K562 (cell line): ENCODE measurements at regions not wholly inside any gene's neighbourhood (a gene's known extent, or its start where the extent isn't known, plus 50 kb on each side); places are given as distances from the start of the nearest gene placed in this dataset.

Source experiments
- ATAC-seq: fragments of 200-7000 bp; cut with Tn5 transposase; 3 replicates; pipeline ENCODE4 v1.9.1; 2020; ENCODE audit warnings: moderate library complexity
- BruUV-seq: library from RNA; stranded (reverse); fragments of 400-500 nt; replicated peaks from 2 replicates; lab custom pipeline; 2021; lab: Mats Ljungman, UMichigan
- CTCF ChIA-PET: fragments of 300-600 bp; formaldehyde crosslinking; extraction: SDS; loops from one replicate; lab custom pipeline; 2021; ENCODE audit warnings: low intra/inter-chr PET ratio; lab: Yijun Ruan, JAX
- POLR2A ChIA-PET: fragments of 300-600, 350-650 bp; sonication (Branson Sonifier 250); formaldehyde crosslinking; extraction: SDS; loops from one replicate; lab custom pipeline; 2021; ENCODE audit warnings: antibody characterized with exemption, inconsistent platforms; lab: Yijun Ruan, JAX
- DNase-seq, 4 experiments: peaks; one replicate each; pipeline versions ENCODE4 v3.0.0 to v3.0.0-alpha.2; 2011 to 2018; ENCODE audit warnings: low spot score in 3 of 4, mixed read lengths in 3 of 4; ENCODE audit errors: extremely low read depth in 1 of 4
- FAIRE-seq: peaks from 2 replicates; lab custom pipeline; 2011; peaks lifted over from hg19 to GRCh38; lab: Jason Lieb, UNC
- H2AFZ ChIP-seq: 2 replicates; pipeline ENCODE4 v1.6.0; 2011; ENCODE audit warnings: low read depth, low read length, control low read depth, inconsistent platforms
- H3K27ac ChIP-seq: fragments of 200-600 bp; 3 replicates; pipeline ENCODE4 v1.8.0; 2011; ENCODE audit warnings: low read depth, mild to moderate bottlenecking, control low read depth, inconsistent platforms, low read length, moderate library complexity, mixed read lengths; ENCODE audit errors: extremely low read depth
- H3K27me3 ChIP-seq, 2 experiments: fragments of 300-600 bp in 1 of 2; 2 replicates in 1 of 2; 3 replicates in 1 of 2; pipeline versions ENCODE4 v1.6.0 to v1.8.0; 2011; ENCODE audit warnings: inconsistent platforms in 2 of 2, low read length in 2 of 2, mild to moderate bottlenecking in 1 of 2, mixed read lengths in 1 of 2, moderate library complexity in 1 of 2; ENCODE audit not compliant: control insufficient read depth in 2 of 2, insufficient read depth in 2 of 2
- H3K36me3 ChIP-seq: fragments of 300-600 bp; 3 replicates; pipeline ENCODE4 v1.8.0; 2011; ENCODE audit warnings: mild to moderate bottlenecking, low read length, inconsistent platforms; ENCODE audit not compliant: control insufficient read depth, insufficient read depth
- H3K4me1 ChIP-seq, 2 experiments: fragments of 200-600 bp in 1 of 2; replicated peaks in 1 of 2; 2 replicates in 1 of 2; 3 replicates in 1 of 2; pipeline versions ENCODE4 v1.5.1 to v1.8.0; 2011; ENCODE audit warnings: inconsistent platforms in 2 of 2, low read length in 2 of 2, mild to moderate bottlenecking in 1 of 2, mixed read lengths in 1 of 2, moderate library complexity in 1 of 2; ENCODE audit not compliant: control insufficient read depth in 2 of 2, insufficient read depth in 2 of 2
- H3K4me2 ChIP-seq: 2 replicates; pipeline ENCODE4 v1.6.1; 2011; ENCODE audit warnings: low read length, control low read depth, inconsistent platforms, mixed read lengths; ENCODE audit not compliant: insufficient read depth
- H3K4me3 ChIP-seq: fragments of 200-600 bp; sonication (generic), shearing (Covaris generic); 2 replicates; pipeline ENCODE4 v1.5.1; 2016; ENCODE audit warnings: control low read depth, inconsistent platforms
- H3K79me2 ChIP-seq: fragments of 200-600 bp; 3 replicates; pipeline ENCODE4 v1.8.0; 2011; ENCODE audit warnings: low read length, inconsistent platforms; ENCODE audit not compliant: control insufficient read depth, insufficient read depth
- H3K9ac ChIP-seq, 2 experiments: 2 replicates each; pipeline versions ENCODE4 v1.6.0 to v1.6.1; 2011; ENCODE audit warnings: low read depth in 2 of 2, low read length in 2 of 2, control low read depth in 1 of 2, inconsistent platforms in 1 of 2, mild to moderate bottlenecking in 1 of 2, mixed read lengths in 1 of 2; ENCODE audit not compliant: insufficient read depth in 1 of 2
- H3K9me1 ChIP-seq: one replicate; pipeline ENCODE4 v1.6.0; 2011; ENCODE audit warnings: inconsistent platforms, mild to moderate bottlenecking, low read length, moderate library complexity; ENCODE audit not compliant: control insufficient read depth, insufficient read depth
- H3K9me3 ChIP-seq: replicated peaks from 2 replicates; pipeline ENCODE4 v1.5.1; 2011; ENCODE audit warnings: low read depth, low read length, inconsistent platforms; ENCODE audit not compliant: control insufficient read depth, insufficient read depth
- H4K20me1 ChIP-seq: replicated peaks from 2 replicates; pipeline ENCODE4 v1.6.1; 2011; ENCODE audit warnings: low read length, inconsistent platforms, mixed read lengths; ENCODE audit not compliant: control insufficient read depth, insufficient read depth
- ARID1B ChIP-seq: fragments of 450-650 bp; IDR thresholded peaks from 2 replicates; pipeline ENCODE4 v1.6.1; 2016; ENCODE audit warnings: antibody characterized with exemption, mild to moderate bottlenecking, inconsistent platforms
- ARID3A ChIP-seq: IDR thresholded peaks from 2 replicates; pipeline ENCODE4 v1.6.1; 2012; ENCODE audit warnings: low read depth, low read length, improper control_type of control experiment, borderline replicate concordance
- CTCFL ChIP-seq: IDR thresholded peaks from 2 replicates; pipeline ENCODE4 v1.6.1; 2011; ENCODE audit warnings: borderline replicate concordance, low read depth, mild to moderate bottlenecking, moderate library complexity, low read length; ENCODE audit not compliant: insufficient read depth, poor library complexity, severe bottlenecking
- ETV1 ChIP-seq: fragments of 450-650 bp; conservative IDR thresholded peaks from 2 replicates; pipeline ENCODE4 v1.6.1; 2016; ENCODE audit warnings: missing genetic modification characterization, control low read depth, low read depth, missing compliant biosample characterization
- GABPB2 ChIP-seq: fragments of 250-450 bp; sonication (Bioruptor Pico); conservative IDR thresholded peaks from 2 replicates; pipeline ENCODE4 v1.5.1; 2021; ENCODE audit warnings: mild to moderate bottlenecking
- HDAC8 ChIP-seq: fragments of 450-650 bp; IDR thresholded peaks from 2 replicates; pipeline ENCODE4 v1.6.1; 2016; ENCODE audit warnings: mild to moderate bottlenecking, missing genetic modification characterization, moderate library complexity, missing compliant biosample characterization
- MAFK ChIP-seq: IDR thresholded peaks from 2 replicates; pipeline ENCODE4 v1.6.1; 2011; ENCODE audit warnings: low read length, improper control_type of control experiment
- ZMIZ1 ChIP-seq, 2 experiments: fragments of 150-350 bp in 1 of 2; IDR thresholded peaks; 2 replicates each; pipeline ENCODE4 v1.6.1; 2012 to 2016; ENCODE audit warnings: low read depth in 2 of 2, low read length in 2 of 2, mild to moderate bottlenecking in 1 of 2, moderate library complexity in 1 of 2
- WGBS: fragments of 100-300 bp; shearing (Covaris generic); methylation state at CpG from one replicate; pipeline ENCODE4 v1.1.6; 2016; ENCODE audit warnings: low coverage, mixed read lengths; ENCODE audit not compliant: insufficient coverage; ENCODE audit errors: missing lambda C conversion rate; 5-methylcytosine and 5-hydroxymethylcytosine counted together
- in situ Hi-C: fragments of 300-500 bp; cut with MboI; formaldehyde crosslinking; loops from 4 replicates; pipeline ENCODE4 v1.15.0; 2018; ENCODE audit warnings: inconsistent platforms, mixed read lengths
- intact Hi-C: fragments of 100-400 bp; cut with micrococcal nuclease; formaldehyde crosslinking; loops from 2 replicates; pipeline ENCODE4 v1.14.2; 2022
- TF ChIP-seq, protein P1 (sequence below): fragments of 450-650 bp; formaldehyde crosslinking; IDR thresholded peaks from 2 replicates; pipeline ENCODE4 v1.4.0; 2020; ENCODE audit warnings: mild to moderate bottlenecking, moderate library complexity

DNA sequence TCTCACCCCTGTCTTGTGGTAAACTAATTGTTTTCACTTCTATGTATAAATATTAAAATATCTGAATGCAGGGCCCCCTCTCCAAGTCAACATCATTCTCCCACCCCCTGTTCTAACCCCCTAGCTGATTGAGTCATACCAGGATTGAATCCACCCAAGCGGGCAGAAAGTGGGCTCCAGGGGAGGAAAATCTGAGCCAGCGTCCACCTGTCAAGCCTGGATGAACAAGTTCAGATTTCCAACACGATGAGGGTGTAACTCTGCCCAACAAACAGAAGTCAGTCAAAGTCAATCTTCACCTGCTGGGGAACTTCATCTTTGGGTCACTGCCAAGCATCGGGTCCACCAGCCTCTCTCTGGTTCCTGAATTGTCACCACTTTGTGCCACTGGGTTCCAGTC is 162.9 kb upstream of the CELF2 start:
- in situ Hi-C loops, result no loop called here
- DNase-seq (no peak), ATAC-seq (no peak), FAIRE-seq (no peak)
- Histone ChIP-seq H3K79me2 (no peaks in the 10 kb centered on the region), H3K27ac (no peak overlapping the region), H3K4me1 (no peaks in the 10 kb centered on the region), H3K27me3 (no peaks in the 10 kb centered on the region), H3K4me3 (no peak overlapping the region), H3K9me1 (no peaks in the 10 kb centered on the region), H3K9me3 (no peaks in the 10 kb centered on the region), H2AFZ (no peak overlapping the region), H4K20me1 (no peaks in the 10 kb centered on the region), H3K36me3 (no peaks in the 10 kb centered on the region), H3K9ac (no peak overlapping the region), H3K4me2 (no peak overlapping the region)
- CTCF ChIA-PET, result no interaction called here
- BruUV-seq, result no TSS peak
- POLR2A ChIA-PET, result no interaction called here
- intact Hi-C loops, result no loop called here
- TF ChIP-seq, protein P1, sequence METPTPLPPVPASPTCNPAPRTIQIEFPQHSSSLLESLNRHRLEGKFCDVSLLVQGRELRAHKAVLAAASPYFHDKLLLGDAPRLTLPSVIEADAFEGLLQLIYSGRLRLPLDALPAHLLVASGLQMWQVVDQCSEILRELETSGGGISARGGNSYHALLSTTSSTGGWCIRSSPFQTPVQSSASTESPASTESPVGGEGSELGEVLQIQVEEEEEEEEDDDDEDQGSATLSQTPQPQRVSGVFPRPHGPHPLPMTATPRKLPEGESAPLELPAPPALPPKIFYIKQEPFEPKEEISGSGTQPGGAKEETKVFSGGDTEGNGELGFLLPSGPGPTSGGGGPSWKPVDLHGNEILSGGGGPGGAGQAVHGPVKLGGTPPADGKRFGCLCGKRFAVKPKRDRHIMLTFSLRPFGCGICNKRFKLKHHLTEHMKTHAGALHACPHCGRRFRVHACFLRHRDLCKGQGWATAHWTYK (CRISPR knock-in tag), result no peak
- no peak for TF ChIP-seq HDAC8 (tag)
- no peak for TF ChIP-seq ETV1
- TF ChIP-seq ZMIZ1 (IDR thresholded peaks at IDR 0.05; ENCODE audit: low read depth in 2 of 2, low read length in 2 of 2), result no peak
- no peak for TF ChIP-seq GABPB2 (CRISPR knock-in tag)
- no peak for TF ChIP-seq ARID3A
- no peak for TF ChIP-seq CTCFL
- TF ChIP-seq MAFK, result no peak
- TF ChIP-seq ARID1B, result no peak
- WGBS, result 0% methylated on average over 4 of the region's 4 CpGs
